Colonic mucosa (tissue), 4 donors: ENCODE measurements at regions not wholly inside any gene's neighbourhood (a gene's known extent, or its start where the extent isn't known, plus 50 kb on each side); places are given as distances from the start of the nearest gene placed in this dataset.

Source experiments
- DNase-seq: peaks from one replicate; pipeline ENCODE4 v3.0.0-alpha.2; 2020
- H3K27ac ChIP-seq: fragments of 200-600 bp; one replicate; pipeline ENCODE4 v1.8.0; 2021
- H3K27me3 ChIP-seq: fragments of 200-600 bp; one replicate; pipeline ENCODE4 v1.8.0; 2021
- H3K36me3 ChIP-seq: fragments of 200-600 bp; one replicate; pipeline ENCODE4 v1.8.0; 2021
- H3K4me1 ChIP-seq: fragments of 200-600 bp; one replicate; pipeline ENCODE4 v1.8.0; 2021; ENCODE audit warnings: mild to moderate bottlenecking
- H3K4me3 ChIP-seq: fragments of 200-600 bp; one replicate; pipeline ENCODE4 v1.8.0; 2021
- H3K9ac ChIP-seq, 2 donors: one replicate each; pipeline ENCODE4 v1.7.0; 2013; ENCODE audit warnings: control low read depth in 2 of 2, low read depth in 2 of 2, low read length in 2 of 2
- H3K9me3 ChIP-seq: fragments of 200-600 bp; one replicate; pipeline ENCODE4 v1.8.0; 2021
- intact Hi-C: fragments of 100-400 bp; cut with DNase I; formaldehyde crosslinking; loops from one replicate; pipeline ENCODE4 v1.14.1; 2022
- TF ChIP-seq, protein P1 (sequence below): fragments of 200-600 bp; IDR thresholded peaks from one replicate; pipeline ENCODE4 v1.8.0; 2022; ENCODE audit warnings: antibody characterized with exemption, mild to moderate bottlenecking
- donor health status: healthy.
- donor health status: DM: no; HTN: no; CAD: no.
- donor health status: DM: no; HTN: no; CAD: no.

DNA sequence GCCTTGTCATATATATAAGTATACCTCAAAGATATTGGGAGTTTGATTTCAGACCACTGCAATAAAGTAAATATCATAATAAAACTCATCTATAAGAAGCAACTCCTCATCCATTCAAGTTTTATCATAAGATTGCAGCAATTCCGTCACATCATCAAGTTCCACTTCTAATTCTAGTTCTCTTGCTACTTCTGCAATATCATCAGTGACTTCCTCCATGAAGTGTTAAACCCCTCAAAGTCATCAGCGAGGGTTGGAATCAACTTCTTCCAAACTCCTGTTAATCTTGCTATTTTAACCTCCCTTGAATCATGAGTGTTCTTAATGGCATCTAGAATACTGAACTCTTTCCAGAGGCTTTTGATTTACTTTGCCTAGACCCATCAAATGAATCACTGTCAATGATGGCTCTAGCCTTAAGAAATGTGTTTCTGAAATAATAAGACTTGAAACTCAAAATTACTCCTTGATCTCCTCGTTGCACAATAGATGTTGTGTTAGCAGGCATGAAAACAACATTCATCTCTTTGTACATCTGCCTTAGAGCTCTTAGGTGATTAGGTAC, 88.3 kb downstream of the RPE65 start:
- Histone ChIP-seq H3K4me3 (no peak overlapping the region), H3K9me3 (no peaks in the 10 kb centered on the region), H3K4me1 (no peaks in the 10 kb centered on the region), H3K36me3 (no peaks in the 10 kb centered on the region), H3K9ac (no peak overlapping the region), H3K27ac (no peak overlapping the region), H3K27me3 (no peaks in the 10 kb centered on the region)
- TF ChIP-seq, protein P1, sequence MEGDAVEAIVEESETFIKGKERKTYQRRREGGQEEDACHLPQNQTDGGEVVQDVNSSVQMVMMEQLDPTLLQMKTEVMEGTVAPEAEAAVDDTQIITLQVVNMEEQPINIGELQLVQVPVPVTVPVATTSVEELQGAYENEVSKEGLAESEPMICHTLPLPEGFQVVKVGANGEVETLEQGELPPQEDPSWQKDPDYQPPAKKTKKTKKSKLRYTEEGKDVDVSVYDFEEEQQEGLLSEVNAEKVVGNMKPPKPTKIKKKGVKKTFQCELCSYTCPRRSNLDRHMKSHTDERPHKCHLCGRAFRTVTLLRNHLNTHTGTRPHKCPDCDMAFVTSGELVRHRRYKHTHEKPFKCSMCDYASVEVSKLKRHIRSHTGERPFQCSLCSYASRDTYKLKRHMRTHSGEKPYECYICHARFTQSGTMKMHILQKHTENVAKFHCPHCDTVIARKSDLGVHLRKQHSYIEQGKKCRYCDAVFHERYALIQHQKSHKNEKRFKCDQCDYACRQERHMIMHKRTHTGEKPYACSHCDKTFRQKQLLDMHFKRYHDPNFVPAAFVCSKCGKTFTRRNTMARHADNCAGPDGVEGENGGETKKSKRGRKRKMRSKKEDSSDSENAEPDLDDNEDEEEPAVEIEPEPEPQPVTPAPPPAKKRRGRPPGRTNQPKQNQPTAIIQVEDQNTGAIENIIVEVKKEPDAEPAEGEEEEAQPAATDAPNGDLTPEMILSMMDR = no peak
- intact Hi-C loops = no loop called here
- no peak for DNase-seq

DNA sequence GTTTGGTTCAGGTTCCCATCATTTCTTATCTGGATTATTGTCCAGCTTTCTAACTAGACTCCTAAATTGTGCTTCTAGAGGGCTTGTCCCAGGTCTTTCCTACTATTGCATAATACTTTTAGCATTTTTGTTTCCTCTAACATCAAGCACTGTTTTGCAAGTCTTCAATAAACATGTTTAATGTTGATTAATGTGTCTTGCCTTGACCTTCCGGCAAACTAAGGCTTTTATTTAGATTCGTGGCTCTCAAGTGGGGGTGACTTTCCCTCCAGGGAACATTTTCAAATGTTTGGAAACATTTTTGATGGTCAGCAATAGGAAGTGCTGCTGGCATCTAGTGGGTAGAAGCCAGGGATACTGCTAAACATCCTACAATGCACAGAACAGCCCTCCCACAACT, 90.7 kb downstream of the RPE65 start:
- H3K9me3 ChIP-seq = no peaks in the 10 kb centered on the region
- H3K36me3 ChIP-seq = no peaks in the 10 kb centered on the region
- no peaks in the 10 kb centered on the region for H3K4me1 ChIP-seq
- intact Hi-C loops = no loop called here
- TF ChIP-seq, protein P1 = no peak
- no peak overlapping the region for H3K9ac ChIP-seq
- H3K27me3 ChIP-seq = no peaks in the 10 kb centered on the region
- DNase-seq = no peak
- H3K27ac ChIP-seq = no peak overlapping the region
- H3K4me3 ChIP-seq = no peak overlapping the region

DNA sequence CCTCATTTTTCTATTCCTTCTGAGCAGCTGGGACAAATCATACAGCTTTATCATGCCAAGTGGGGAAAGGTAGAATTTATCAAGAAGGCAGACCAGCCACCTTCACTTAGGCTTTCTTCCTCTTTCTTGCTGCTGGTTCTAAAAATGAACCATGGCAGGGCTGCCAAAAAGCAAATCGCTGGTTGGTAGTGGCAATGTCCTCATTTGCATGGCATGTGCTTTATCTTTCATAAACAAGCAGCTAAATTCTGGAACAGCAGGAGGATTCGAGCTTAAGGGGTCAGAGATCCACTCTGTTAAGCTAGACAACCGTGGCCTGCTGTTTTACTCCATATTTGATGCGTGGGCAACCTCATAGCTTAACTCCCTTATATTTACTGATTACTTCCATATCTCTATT, 91.3 kb downstream of the RPE65 start:
- Histone ChIP-seq H3K9me3 (no peaks in the 10 kb centered on the region), H3K4me1 (no peaks in the 10 kb centered on the region), H3K27ac (no peak overlapping the region), H3K27me3 (no peaks in the 10 kb centered on the region), H3K9ac (no peak overlapping the region), H3K4me3 (no peak overlapping the region), H3K36me3 (no peaks in the 10 kb centered on the region)
- no peak for DNase-seq
- intact Hi-C loops = no loop called here
- TF ChIP-seq, protein P1 = no peak

DNA sequence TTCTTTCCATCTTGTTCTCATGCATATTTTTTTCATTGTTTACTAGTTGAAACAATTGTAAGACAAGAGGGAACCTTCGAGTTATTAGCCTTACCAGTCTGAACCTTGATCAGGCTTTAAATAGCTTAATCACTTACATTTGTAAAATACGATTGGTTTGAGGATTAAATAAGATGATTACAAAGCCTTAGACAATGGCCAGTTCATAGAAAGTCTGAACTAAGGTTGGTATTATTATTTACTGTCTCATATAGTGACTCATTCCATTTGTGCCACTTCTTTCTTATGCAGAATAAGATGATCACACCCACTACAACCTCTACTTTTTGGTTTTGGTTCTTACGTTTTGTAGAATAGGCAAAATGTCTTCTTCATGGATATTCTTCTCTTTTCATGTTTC, 94.1 kb downstream of the RPE65 start:
- Histone ChIP-seq H3K9me3 (no peaks in the 10 kb centered on the region), H3K9ac (no peak overlapping the region), H3K4me3 (no peak overlapping the region), H3K4me1 (no peaks in the 10 kb centered on the region), H3K27ac (no peak overlapping the region), H3K27me3 (no peaks in the 10 kb centered on the region), H3K36me3 (no peaks in the 10 kb centered on the region)
- no peak for DNase-seq
- intact Hi-C loops = no loop called here
- TF ChIP-seq, protein P1 = no peak

DNA sequence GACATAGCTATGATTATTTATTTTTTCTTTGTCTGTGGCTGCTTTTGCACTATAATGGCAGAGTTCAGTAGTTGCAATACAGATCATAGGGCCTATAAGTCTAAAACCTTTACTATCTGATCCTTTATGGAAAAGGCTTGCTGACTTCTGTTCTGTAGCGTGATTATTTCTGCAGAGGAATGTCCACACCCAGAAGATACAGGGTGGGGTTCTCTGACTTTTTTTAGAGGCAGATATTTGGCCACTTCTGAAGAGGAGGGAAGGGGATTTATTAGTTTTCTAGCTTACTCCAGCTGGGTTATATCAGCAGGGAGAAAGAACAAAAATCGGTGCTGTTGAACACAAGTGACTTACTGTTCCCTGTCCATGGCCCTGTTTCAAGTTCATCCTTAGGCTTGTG, 97.6 kb downstream of the RPE65 start:
- TF ChIP-seq, protein P1 = no peak
- DNase-seq = no peak

More for the DNA sequence above, 97.6 kb downstream of the RPE65 start:
- H3K4me3 ChIP-seq = no peak overlapping the region
- intact Hi-C loops = no loop called here
- H3K36me3 ChIP-seq = no peaks in the 10 kb centered on the region
- H3K27ac ChIP-seq = no peak overlapping the region
- no peaks in the 10 kb centered on the region for H3K27me3 ChIP-seq
- no peaks in the 10 kb centered on the region for H3K4me1 ChIP-seq
- H3K9me3 ChIP-seq = no peaks in the 10 kb centered on the region
- no peak overlapping the region for H3K9ac ChIP-seq
